Upper lobe of left lung (tissue), 6 donors: ENCODE measurements at regions not wholly inside any gene's neighbourhood (a gene's known extent, or its start where the extent isn't known, plus 50 kb on each side); places are given as distances from the start of the nearest gene placed in this dataset.

Source experiments
- ATAC-seq, 2 donors: fragments of 200-7000 bp; cut with Tn5 transposase; one replicate each; pipeline ENCODE4 v1.9.1; 2022; ENCODE audit warnings: mild to moderate bottlenecking in 2 of 2, moderate library complexity in 2 of 2; ENCODE audit not compliant: low FRiP score in 2 of 2
- DNase-seq, 2 donors: peaks; one replicate each; pipeline ENCODE4 v3.0.0-alpha.2; 2019 to 2020
- H3K27ac ChIP-seq, 4 donors: fragments of 200-600 bp; sonication (generic); one replicate each; pipeline ENCODE4 v1.5.1; 2016 to 2019
- H3K27me3 ChIP-seq, 4 donors: fragments of 200-600 bp; sonication (generic); one replicate each; pipeline ENCODE4 v1.5.1; 2017 to 2019
- H3K36me3 ChIP-seq, 4 donors: fragments of 200-600 bp; sonication (generic); one replicate each; pipeline ENCODE4 v1.5.1; 2016 to 2019
- H3K4me1 ChIP-seq, 4 donors: fragments of 200-600 bp; sonication (generic); one replicate each; pipeline ENCODE4 v1.5.1; 2018 to 2019
- H3K4me3 ChIP-seq, 4 donors: fragments of 200-600 bp; sonication (generic); one replicate each; pipeline ENCODE4 v1.5.1; 2017 to 2019; ENCODE audit warnings: mild to moderate bottlenecking in 2 of 4, moderate library complexity in 1 of 4
- H3K9me3 ChIP-seq, 4 donors: fragments of 200-600 bp; sonication (generic); one replicate each; pipeline ENCODE4 v1.5.1; 2018 to 2019
- CTCF ChIP-seq, 6 experiments: fragments of 450-650 bp in 4 of 6; fragments of 200-600 bp in 2 of 6; sonication (generic) in 2 of 6; IDR thresholded peaks; one replicate each; pipeline ENCODE4 v1.5.1; 2016 to 2019; ENCODE audit warnings: antibody characterized with exemption in 6 of 6
- EP300 ChIP-seq, 4 donors: sonication (generic); formaldehyde crosslinking; IDR thresholded peaks; one replicate each; pipeline ENCODE4 v1.5.1; 2017; ENCODE audit warnings: antibody characterized with exemption in 4 of 4, control low read depth in 2 of 4
- POLR2A ChIP-seq, 4 donors: fragments of 450-650 bp; IDR thresholded peaks; one replicate each; pipeline ENCODE4 v1.5.1; 2016 to 2017; ENCODE audit warnings: antibody characterized with exemption in 4 of 4, mild to moderate bottlenecking in 2 of 4
- POLR2AphosphoS5 ChIP-seq, 2 donors: sonication (generic); formaldehyde crosslinking; IDR thresholded peaks; one replicate each; pipeline ENCODE4 v1.5.1; 2017; ENCODE audit warnings: antibody characterized with exemption in 2 of 2
- WGBS, 2 donors: methylation state at CpG; one replicate each; pipeline ENCODE4 v1.1.5; 2017 to 2018; 5-methylcytosine and 5-hydroxymethylcytosine counted together
- donor health status: DM: no; HTN: no; CAD: no; lungs with moderate emphysema.
- donor health status: DM: no; HTN: yes; CAD: no; lungs with severe emphysema.

GRCh38 chr14:99079061-99079727, 192.8 kb downstream of the BCL11B start:
- no peak for DNase-seq
- no peaks in the 10 kb centered on the region for H3K36me3 ChIP-seq
- H3K4me1 ChIP-seq, result no peaks in the 10 kb centered on the region
- H3K27ac ChIP-seq, result no peak overlapping the region
- 86 to 87% methylated on average over 8 to 9 of the region's 9 CpGs for WGBS, 2 donors
- ATAC-seq, result no peak
- no peaks in the 10 kb centered on the region for H3K27me3 ChIP-seq
- TF ChIP-seq POLR2AphosphoS5 (IDR thresholded peaks at IDR 0.05) (no peak), EP300 (IDR thresholded peaks at IDR 0.05) (no peak), CTCF (IDR thresholded peaks at IDR 0.05) (no peak), POLR2A (IDR thresholded peaks at IDR 0.05) (no peak)
- no peak overlapping the region for H3K4me3 ChIP-seq
- H3K9me3 ChIP-seq, result peaks cover 0 to 9% (median 4%) of the 10 kb centered on the region in 4 donors

GRCh38 chr14:99080306-99080705, 191.7 kb downstream of the BCL11B start:
- WGBS, 2 donors, result 85 to 86% methylated on average over 3 of the region's 3 CpGs
- no peak for DNase-seq
- TF ChIP-seq EP300 (IDR thresholded peaks at IDR 0.05) (no peak), CTCF (IDR thresholded peaks at IDR 0.05) (no peak), POLR2A (IDR thresholded peaks at IDR 0.05) (no peak), POLR2AphosphoS5 (IDR thresholded peaks at IDR 0.05) (no peak)

GRCh38 chr14:99081156-99081765, 190.7 kb downstream of the BCL11B start:
- peaks cover 0 to 9% (median 4%) of the 10 kb centered on the region in 4 donors for H3K9me3 ChIP-seq
- WGBS, 2 donors, result 89 to 96% methylated on average over 8 to 9 of the region's 9 CpGs
- no peaks in the 10 kb centered on the region for H3K4me1 ChIP-seq
- no peaks in the 10 kb centered on the region for H3K27me3 ChIP-seq
- no peaks in the 10 kb centered on the region for H3K36me3 ChIP-seq
- no peak for TF ChIP-seq CTCF (IDR thresholded peaks at IDR 0.05)
- no peak for TF ChIP-seq POLR2AphosphoS5 (IDR thresholded peaks at IDR 0.05)
- no peak for TF ChIP-seq EP300 (IDR thresholded peaks at IDR 0.05)
- TF ChIP-seq POLR2A (IDR thresholded peaks at IDR 0.05), result no peak
- no peak overlapping the region for H3K4me3 ChIP-seq
- H3K27ac ChIP-seq, result no peak overlapping the region
- no peak for ATAC-seq
- DNase-seq, result no peak

More at GRCh38 chr14:99080306-99080705, 191.7 kb downstream of the BCL11B start:
- Histone ChIP-seq H3K27me3 (no peaks in the 10 kb centered on the region), H3K36me3 (no peaks in the 10 kb centered on the region), H3K4me3 (no peak overlapping the region), H3K4me1 (no peaks in the 10 kb centered on the region), H3K27ac (no peak overlapping the region), H3K9me3 (peaks cover 0 to 9% (median 4%) of the 10 kb centered on the region in 4 donors)
- no peak for ATAC-seq

GRCh38 chr14:99081880-99082279, 190.1 kb downstream of the BCL11B start:
- H3K4me1 ChIP-seq, result no peaks in the 10 kb centered on the region
- ATAC-seq (no peak), DNase-seq (no peak)
- H3K27me3 ChIP-seq, result no peaks in the 10 kb centered on the region
- TF ChIP-seq POLR2AphosphoS5 (IDR thresholded peaks at IDR 0.05) (no peak), POLR2A (IDR thresholded peaks at IDR 0.05) (no peak), EP300 (IDR thresholded peaks at IDR 0.05) (no peak), CTCF (IDR thresholded peaks at IDR 0.05) (no peak)
- no peak overlapping the region for H3K4me3 ChIP-seq
- peaks cover 0 to 9% (median 4%) of the 10 kb centered on the region in 4 donors for H3K9me3 ChIP-seq
- WGBS, 2 donors, result 91 to 92% methylated on average over 2 of the region's 2 CpGs
- H3K27ac ChIP-seq, result no peak overlapping the region
- no peaks in the 10 kb centered on the region for H3K36me3 ChIP-seq
